ENCODE measurements at regions not wholly inside any gene's neighbourhood (a gene's known extent, or its start where the extent isn't known, plus 50 kb on each side); places are given as distances from the start of the nearest gene placed in this dataset.
A peak's percentile ranks its signal among the peaks of the same experiment; 100 is the strongest.
"Not testable (repeated sequence)": the region's sequence is repeated elsewhere in the genome, so short reads cannot be mapped to it uniquely, and the experiment has no call there.

DNA sequence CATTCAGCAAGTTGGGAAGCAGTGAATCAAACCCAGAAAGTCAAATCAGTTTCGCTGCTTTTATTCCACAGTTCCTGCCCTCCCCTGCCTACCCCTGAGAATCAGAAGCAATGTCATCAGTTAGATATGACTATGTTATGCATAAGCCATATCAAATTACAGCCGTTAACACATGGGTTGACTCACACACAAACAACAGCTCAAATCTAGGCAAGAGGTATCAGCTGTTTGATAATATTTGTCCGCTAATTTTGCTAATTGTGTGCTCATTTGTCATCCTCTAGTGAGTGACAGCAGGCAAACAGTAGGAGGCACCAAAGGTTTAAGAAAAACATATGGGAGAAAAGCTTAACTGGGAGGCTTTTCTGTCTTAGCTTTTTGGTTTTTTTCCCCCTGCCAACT lies 327.4 kb upstream of the CCL2 start:
- no peak overlapping the region for H3K27ac Mint-ChIP-seq
- DNase-seq (no peak), ATAC-seq (replicated peaks in 1 of 2) (peak in 1 of 2 donors; percentile 30)
- H3K4me3 Mint-ChIP-seq = no peak overlapping the region
- H3K36me3 Mint-ChIP-seq (ENCODE audit: insufficient read depth in 2 of 2) = no peaks in the 10 kb centered on the region
- no peaks in the 10 kb centered on the region for H3K27me3 Mint-ChIP-seq (ENCODE audit: low read depth)
- H3K4me1 Mint-ChIP-seq (ENCODE audit: low read depth) = no peaks in the 10 kb centered on the region
- H3K9me3 Mint-ChIP-seq = no peaks in the 10 kb centered on the region

GRCh38 chr17:33929181-33929724 lies 325.8 kb upstream of the CCL2 start:
- DNase-seq (no peak), ATAC-seq (replicated peaks in 1 of 2) (no peak)
- Mint-ChIP-seq H3K4me3 (no peak overlapping the region), H3K27ac (no peak overlapping the region), H3K27me3 (ENCODE audit: low read depth) (no peaks in the 10 kb centered on the region), H3K9me3 (no peaks in the 10 kb centered on the region), H3K4me1 (ENCODE audit: low read depth) (no peaks in the 10 kb centered on the region), H3K36me3 (ENCODE audit: insufficient read depth in 2 of 2) (no peaks in the 10 kb centered on the region)

GRCh38 chr17:33931148-33931814 lies 323.8 kb upstream of the CCL2 start:
- H3K4me3 Mint-ChIP-seq; H3K27ac Mint-ChIP-seq; ATAC-seq (replicated peaks in 1 of 2): not testable (repeated sequence)

GRCh38 chr17:33932996-33933395 lies 322.1 kb upstream of the CCL2 start:
- Mint-ChIP-seq H3K27me3 (ENCODE audit: low read depth) (peaks cover 5% of the 10 kb centered on the region), H3K9me3 (no peaks in the 10 kb centered on the region), H3K4me3 (no peak overlapping the region), H3K27ac (no peak overlapping the region), H3K36me3 (ENCODE audit: insufficient read depth in 2 of 2) (no peaks in the 10 kb centered on the region), H3K4me1 (ENCODE audit: low read depth) (no peaks in the 10 kb centered on the region)
- ATAC-seq (replicated peaks in 1 of 2) (no peak), DNase-seq (no peak)

More at GRCh38 chr17:33931148-33931814, 323.8 kb upstream of the CCL2 start:
- H3K4me1 Mint-ChIP-seq (ENCODE audit: low read depth); H3K27me3 Mint-ChIP-seq (ENCODE audit: low read depth); DNase-seq; H3K36me3 Mint-ChIP-seq (ENCODE audit: insufficient read depth in 2 of 2); H3K9me3 Mint-ChIP-seq: not testable (repeated sequence)

DNA sequence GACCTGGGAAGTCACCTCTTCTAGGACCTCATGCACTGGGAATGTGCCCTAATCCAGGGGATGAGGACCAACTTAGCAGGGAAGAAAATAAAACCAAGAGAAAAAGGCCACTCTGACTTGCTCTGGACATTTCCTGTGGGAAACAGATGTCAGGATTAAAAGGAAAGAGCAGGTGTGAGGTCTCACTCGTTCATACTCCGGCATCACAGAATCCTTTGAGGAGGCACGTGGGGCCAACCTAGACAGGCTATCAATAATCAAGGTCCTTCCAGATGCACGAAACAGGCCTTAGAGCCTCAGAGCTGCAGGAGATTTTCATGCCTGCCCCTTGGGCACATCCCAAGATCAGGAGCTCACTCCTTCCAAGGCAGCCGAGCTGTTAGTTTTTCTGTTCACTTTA lies 321.5 kb upstream of the CCL2 start:
- H3K36me3 Mint-ChIP-seq (ENCODE audit: insufficient read depth in 2 of 2) = no peaks in the 10 kb centered on the region
- ATAC-seq (replicated peaks in 1 of 2) (no peak), DNase-seq (no peak)
- H3K27me3 Mint-ChIP-seq (ENCODE audit: low read depth) = peaks cover 5% of the 10 kb centered on the region
- H3K27ac Mint-ChIP-seq = no peak overlapping the region
- no peak overlapping the region for H3K4me3 Mint-ChIP-seq
- H3K4me1 Mint-ChIP-seq (ENCODE audit: low read depth) = no peaks in the 10 kb centered on the region
- no peaks in the 10 kb centered on the region for H3K9me3 Mint-ChIP-seq

- DNase-seq (no peak), ATAC-seq (replicated peaks in 1 of 2) (no peak)
- no peaks in the 10 kb centered on the region for H3K9me3 Mint-ChIP-seq
Observed at GRCh38 chr17:33934696-33935095, 320.4 kb upstream of the CCL2 start.

DNA sequence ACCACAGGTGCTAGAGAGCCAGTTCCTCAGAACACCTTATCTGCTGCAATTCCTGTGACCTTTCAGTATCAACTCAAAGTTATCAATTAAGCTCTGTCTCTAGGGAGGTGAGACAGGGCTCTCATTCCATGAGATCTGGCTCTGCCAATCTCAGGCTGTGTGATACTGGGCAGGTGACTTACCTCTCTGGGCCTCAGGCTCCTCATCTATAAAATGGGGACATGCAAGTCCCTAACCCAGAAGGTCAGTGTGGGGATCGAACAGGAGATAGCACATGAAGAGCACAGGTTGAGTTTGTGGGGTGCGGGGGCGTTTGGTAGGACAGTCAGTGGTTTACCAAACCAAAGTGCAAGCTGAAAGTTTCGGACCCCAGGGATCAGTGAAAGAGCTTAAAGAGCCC lies 319.3 kb upstream of the CCL2 start:
- Mint-ChIP-seq H3K9me3 (no peaks in the 10 kb centered on the region), H3K27me3 (ENCODE audit: low read depth) (peaks cover 11% of the 10 kb centered on the region)

More at GRCh38 chr17:33934696-33935095, 320.4 kb upstream of the CCL2 start:
- H3K36me3 Mint-ChIP-seq (ENCODE audit: insufficient read depth in 2 of 2) = no peaks in the 10 kb centered on the region
- peaks cover 5% of the 10 kb centered on the region for H3K27me3 Mint-ChIP-seq (ENCODE audit: low read depth)
- no peaks in the 10 kb centered on the region for H3K4me1 Mint-ChIP-seq (ENCODE audit: low read depth)
- no peak overlapping the region for H3K4me3 Mint-ChIP-seq
- no peak overlapping the region for H3K27ac Mint-ChIP-seq

GRCh38 chr17:33936764-33937163 lies 318.3 kb upstream of the CCL2 start:
- H3K4me3 Mint-ChIP-seq = no peak overlapping the region
- ATAC-seq (replicated peaks in 1 of 2) = no peak
- no peaks in the 10 kb centered on the region for H3K36me3 Mint-ChIP-seq (ENCODE audit: insufficient read depth in 2 of 2)
- peaks cover 11% of the 10 kb centered on the region for H3K27me3 Mint-ChIP-seq (ENCODE audit: low read depth)
- H3K9me3 Mint-ChIP-seq = no peaks in the 10 kb centered on the region
- no peaks in the 10 kb centered on the region for H3K4me1 Mint-ChIP-seq (ENCODE audit: low read depth)
- H3K27ac Mint-ChIP-seq = no peak overlapping the region
- no peak for DNase-seq

More for the DNA sequence above, 319.3 kb upstream of the CCL2 start:
- no peaks in the 10 kb centered on the region for H3K4me1 Mint-ChIP-seq (ENCODE audit: low read depth)
- no peak for ATAC-seq (replicated peaks in 1 of 2)
- no peak overlapping the region for H3K4me3 Mint-ChIP-seq
- no peaks in the 10 kb centered on the region for H3K36me3 Mint-ChIP-seq (ENCODE audit: insufficient read depth in 2 of 2)
- DNase-seq = no peak
- no peak overlapping the region for H3K27ac Mint-ChIP-seq

- H3K4me3 Mint-ChIP-seq = no peak overlapping the region
- no peak overlapping the region for H3K27ac Mint-ChIP-seq
- peaks cover 6% of the 10 kb centered on the region for H3K4me1 Mint-ChIP-seq (ENCODE audit: low read depth)
- no peaks in the 10 kb centered on the region for H3K9me3 Mint-ChIP-seq
- DNase-seq (no peak), ATAC-seq (replicated peaks in 1 of 2) (no peak)
- peaks cover 17% of the 10 kb centered on the region for H3K27me3 Mint-ChIP-seq (ENCODE audit: low read depth)
- no peaks in the 10 kb centered on the region for H3K36me3 Mint-ChIP-seq (ENCODE audit: insufficient read depth in 2 of 2)
Observed at GRCh38 chr17:33939959-33940358, 315.1 kb upstream of the CCL2 start.

GRCh38 chr17:33940769-33941370 lies 314.2 kb upstream of the CCL2 start:
- H3K36me3 Mint-ChIP-seq (ENCODE audit: insufficient read depth in 2 of 2) = no peaks in the 10 kb centered on the region
- H3K27ac Mint-ChIP-seq = no peak overlapping the region
- no peaks in the 10 kb centered on the region for H3K9me3 Mint-ChIP-seq
- no peak for ATAC-seq (replicated peaks in 1 of 2)
- peaks cover 14% of the 10 kb centered on the region for H3K27me3 Mint-ChIP-seq (ENCODE audit: low read depth)
- DNase-seq = no peak
- peaks cover 6% of the 10 kb centered on the region for H3K4me1 Mint-ChIP-seq (ENCODE audit: low read depth)
- H3K4me3 Mint-ChIP-seq = no peak overlapping the region

- no peak overlapping the region for H3K4me3 Mint-ChIP-seq
- DNase-seq (no peak), ATAC-seq (replicated peaks in 1 of 2) (no peak)
- peaks cover 6% of the 10 kb centered on the region for H3K4me1 Mint-ChIP-seq (ENCODE audit: low read depth)
- H3K9me3 Mint-ChIP-seq = no peaks in the 10 kb centered on the region
- H3K27ac Mint-ChIP-seq = no peak overlapping the region
- H3K27me3 Mint-ChIP-seq (ENCODE audit: low read depth) = peaks cover 17% of the 10 kb centered on the region
- no peaks in the 10 kb centered on the region for H3K36me3 Mint-ChIP-seq (ENCODE audit: insufficient read depth in 2 of 2)
Observed at GRCh38 chr17:33941744-33942143, 313.3 kb upstream of the CCL2 start.

DNA sequence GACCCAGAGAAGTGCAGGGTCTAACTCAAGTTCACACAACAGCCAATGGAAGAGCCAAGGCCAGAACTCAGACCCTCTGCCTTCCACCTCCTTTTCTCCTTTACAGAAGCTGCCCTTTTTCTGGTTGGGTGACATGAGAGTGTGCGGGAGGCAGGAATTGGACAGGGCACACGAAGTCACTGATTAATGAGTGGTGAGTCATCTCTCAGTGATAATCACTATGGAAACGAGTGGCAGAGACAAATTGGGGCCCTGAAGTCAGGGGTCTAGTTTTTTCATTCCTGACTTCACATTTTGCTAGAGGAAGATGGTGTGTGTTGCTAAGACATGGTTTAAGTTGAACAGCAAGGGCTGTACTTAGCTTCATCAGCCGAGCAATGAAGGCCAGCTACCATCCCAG lies 312.7 kb upstream of the CCL2 start:
- no peak for DNase-seq
- Mint-ChIP-seq H3K9me3 (no peaks in the 10 kb centered on the region), H3K4me3 (no peak overlapping the region), H3K36me3 (ENCODE audit: insufficient read depth in 2 of 2) (no peaks in the 10 kb centered on the region), H3K27ac (no peak overlapping the region), H3K27me3 (ENCODE audit: low read depth) (peaks cover 21% of the 10 kb centered on the region), H3K4me1 (ENCODE audit: low read depth) (peaks cover 6% of the 10 kb centered on the region)
- ATAC-seq (replicated peaks in 1 of 2) = no peak

GRCh38 chr17:33944412-33944811 lies 310.7 kb upstream of the CCL2 start:
- Mint-ChIP-seq H3K4me3 (no peak overlapping the region), H3K27ac (no peak overlapping the region), H3K9me3 (no peaks in the 10 kb centered on the region), H3K36me3 (ENCODE audit: insufficient read depth in 2 of 2) (no peaks in the 10 kb centered on the region), H3K4me1 (ENCODE audit: low read depth) (peaks cover 6% of the 10 kb centered on the region), H3K27me3 (ENCODE audit: low read depth) (peaks cover 21% of the 10 kb centered on the region)
- ATAC-seq (replicated peaks in 1 of 2) = peak; percentile 50 to 66
- peak in 1 of 2 donors; percentile 3 for DNase-seq

DNA sequence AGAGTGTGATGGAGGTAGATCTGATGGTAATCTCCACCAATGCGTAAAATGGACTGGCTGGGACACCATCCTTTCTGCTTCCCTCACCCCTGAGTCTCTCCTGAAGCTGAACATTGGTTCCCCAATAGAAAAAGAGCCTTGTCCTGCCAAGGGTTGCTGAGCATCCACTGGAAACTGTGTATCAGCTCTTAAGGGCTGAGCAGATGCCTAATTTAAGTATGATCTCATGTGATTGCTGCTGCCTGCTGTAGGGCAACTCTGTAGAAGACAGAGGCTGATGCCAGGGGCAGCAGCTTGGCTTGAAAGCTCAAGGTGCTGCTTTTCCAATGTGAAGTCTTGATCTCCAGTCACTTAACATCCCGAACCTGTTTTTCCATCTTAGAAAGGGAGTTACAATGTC lies 310.3 kb upstream of the CCL2 start:
- H3K9me3 Mint-ChIP-seq = no peaks in the 10 kb centered on the region
- no peaks in the 10 kb centered on the region for H3K36me3 Mint-ChIP-seq (ENCODE audit: insufficient read depth in 2 of 2)
- H3K4me1 Mint-ChIP-seq (ENCODE audit: low read depth) = peaks cover 6% of the 10 kb centered on the region
- ATAC-seq (replicated peaks in 1 of 2) = no peak
- no peak for DNase-seq
- H3K27ac Mint-ChIP-seq = no peak overlapping the region
- peaks cover 21% of the 10 kb centered on the region for H3K27me3 Mint-ChIP-seq (ENCODE audit: low read depth)
- H3K4me3 Mint-ChIP-seq = no peak overlapping the region

All from activated T-cell treated with anti-CD3 and anti-CD28 coated beads, Interleukin-2, amount 50 U/mL, for 72 hours (primary cell).